ENCODE measurements at regions not wholly inside any gene's neighbourhood (a gene's known extent, or its start where the extent isn't known, plus 50 kb on each side); places are given as distances from the start of the nearest gene placed in this dataset.

DNA sequence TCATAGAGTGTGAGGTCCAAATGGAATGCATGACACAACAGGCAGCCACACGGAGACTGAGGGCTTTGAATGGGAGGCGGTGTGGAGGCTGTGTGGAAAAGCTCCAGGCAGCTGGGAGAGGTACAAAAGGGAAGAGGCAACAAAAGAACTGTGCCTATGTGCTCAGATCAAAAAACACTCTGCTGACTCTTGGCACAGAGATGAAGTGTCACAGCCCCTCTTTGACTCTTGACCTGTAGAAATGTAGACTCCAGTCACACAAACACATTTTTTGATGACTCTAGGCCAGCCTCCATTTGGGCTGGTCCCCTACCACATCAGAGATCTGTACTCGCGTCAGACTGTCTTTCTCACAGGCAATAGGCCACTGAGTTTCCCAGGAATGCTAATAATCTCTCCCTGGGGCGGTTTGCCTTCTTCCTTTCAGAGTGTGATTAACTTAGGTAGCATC, 456.0 kb downstream of the TUSC7 start:
- Mint-ChIP-seq H3K36me3 (ENCODE audit: low read depth, unreplicated experiment) (no peaks in the 10 kb centered on the region), H3K27me3 (ENCODE audit: unreplicated experiment) (no peaks in the 10 kb centered on the region), H3K27ac (ENCODE audit: unreplicated experiment) (no peak overlapping the region), H3K4me3 (ENCODE audit: unreplicated experiment) (no peak overlapping the region), H3K4me1 (ENCODE audit: unreplicated experiment) (peaks cover 5% of the 10 kb centered on the region), H3K9me3 (ENCODE audit: unreplicated experiment) (no peaks in the 10 kb centered on the region)
- TF ChIP-seq, protein P1, sequence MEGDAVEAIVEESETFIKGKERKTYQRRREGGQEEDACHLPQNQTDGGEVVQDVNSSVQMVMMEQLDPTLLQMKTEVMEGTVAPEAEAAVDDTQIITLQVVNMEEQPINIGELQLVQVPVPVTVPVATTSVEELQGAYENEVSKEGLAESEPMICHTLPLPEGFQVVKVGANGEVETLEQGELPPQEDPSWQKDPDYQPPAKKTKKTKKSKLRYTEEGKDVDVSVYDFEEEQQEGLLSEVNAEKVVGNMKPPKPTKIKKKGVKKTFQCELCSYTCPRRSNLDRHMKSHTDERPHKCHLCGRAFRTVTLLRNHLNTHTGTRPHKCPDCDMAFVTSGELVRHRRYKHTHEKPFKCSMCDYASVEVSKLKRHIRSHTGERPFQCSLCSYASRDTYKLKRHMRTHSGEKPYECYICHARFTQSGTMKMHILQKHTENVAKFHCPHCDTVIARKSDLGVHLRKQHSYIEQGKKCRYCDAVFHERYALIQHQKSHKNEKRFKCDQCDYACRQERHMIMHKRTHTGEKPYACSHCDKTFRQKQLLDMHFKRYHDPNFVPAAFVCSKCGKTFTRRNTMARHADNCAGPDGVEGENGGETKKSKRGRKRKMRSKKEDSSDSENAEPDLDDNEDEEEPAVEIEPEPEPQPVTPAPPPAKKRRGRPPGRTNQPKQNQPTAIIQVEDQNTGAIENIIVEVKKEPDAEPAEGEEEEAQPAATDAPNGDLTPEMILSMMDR (IDR thresholded peaks at IDR 0.05; ENCODE audit: unreplicated experiment): no peak
- DNase-seq (ENCODE audit: low spot score): no peak

DNA sequence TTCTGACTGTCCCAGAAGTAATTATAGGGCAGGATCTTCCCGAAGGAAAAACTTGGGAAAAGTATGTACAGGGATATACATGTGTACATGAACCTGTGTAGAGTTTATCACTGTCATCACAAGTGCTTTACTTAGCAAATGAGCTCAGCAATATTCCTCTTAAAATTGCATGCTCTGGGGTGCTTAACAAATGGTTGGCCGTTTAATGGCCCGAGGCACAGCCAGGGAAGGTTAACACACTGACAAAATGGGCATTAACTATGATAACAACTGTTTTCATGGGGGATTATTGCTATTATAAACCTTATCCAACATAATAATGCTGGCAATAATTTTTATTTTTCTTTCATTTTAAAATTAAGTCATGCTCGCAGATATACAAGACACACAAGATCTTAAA, 459.3 kb downstream of the TUSC7 start:
- Mint-ChIP-seq H3K4me1 (ENCODE audit: unreplicated experiment) (peaks cover 5% of the 10 kb centered on the region), H3K27ac (ENCODE audit: unreplicated experiment) (no peak overlapping the region), H3K27me3 (ENCODE audit: unreplicated experiment) (no peaks in the 10 kb centered on the region), H3K4me3 (ENCODE audit: unreplicated experiment) (no peak overlapping the region), H3K36me3 (ENCODE audit: low read depth, unreplicated experiment) (no peaks in the 10 kb centered on the region), H3K9me3 (ENCODE audit: unreplicated experiment) (no peaks in the 10 kb centered on the region)
- TF ChIP-seq, protein P1 (IDR thresholded peaks at IDR 0.05; ENCODE audit: unreplicated experiment): no peak
- DNase-seq (ENCODE audit: low spot score): no peak

DNA sequence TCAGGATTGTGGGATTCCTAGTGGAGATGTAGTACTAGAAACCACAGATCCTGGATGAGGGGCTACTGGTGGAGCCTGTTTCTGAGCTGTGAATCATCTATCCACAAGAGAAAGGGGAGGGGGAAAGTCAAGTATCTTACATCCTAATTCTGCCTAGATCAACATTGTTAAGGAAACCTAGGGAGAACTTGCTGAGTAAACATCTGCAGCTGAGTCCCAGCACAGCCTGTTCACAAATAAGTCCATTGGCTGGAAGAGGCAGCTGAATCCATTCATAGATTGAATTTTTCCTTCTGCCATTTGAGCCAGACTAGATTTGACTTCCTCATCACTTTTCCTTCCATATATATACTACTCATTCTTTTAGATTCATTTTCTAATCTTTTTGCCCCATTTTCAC, 460.5 kb downstream of the TUSC7 start:
- Mint-ChIP-seq H3K4me1 (ENCODE audit: unreplicated experiment) (peaks cover 5% of the 10 kb centered on the region), H3K36me3 (ENCODE audit: low read depth, unreplicated experiment) (no peaks in the 10 kb centered on the region), H3K27ac (ENCODE audit: unreplicated experiment) (no peak overlapping the region), H3K27me3 (ENCODE audit: unreplicated experiment) (no peaks in the 10 kb centered on the region), H3K9me3 (ENCODE audit: unreplicated experiment) (no peaks in the 10 kb centered on the region), H3K4me3 (ENCODE audit: unreplicated experiment) (no peak overlapping the region)
- DNase-seq (ENCODE audit: low spot score): no peak
- TF ChIP-seq, protein P1 (IDR thresholded peaks at IDR 0.05; ENCODE audit: unreplicated experiment): no peak

DNA sequence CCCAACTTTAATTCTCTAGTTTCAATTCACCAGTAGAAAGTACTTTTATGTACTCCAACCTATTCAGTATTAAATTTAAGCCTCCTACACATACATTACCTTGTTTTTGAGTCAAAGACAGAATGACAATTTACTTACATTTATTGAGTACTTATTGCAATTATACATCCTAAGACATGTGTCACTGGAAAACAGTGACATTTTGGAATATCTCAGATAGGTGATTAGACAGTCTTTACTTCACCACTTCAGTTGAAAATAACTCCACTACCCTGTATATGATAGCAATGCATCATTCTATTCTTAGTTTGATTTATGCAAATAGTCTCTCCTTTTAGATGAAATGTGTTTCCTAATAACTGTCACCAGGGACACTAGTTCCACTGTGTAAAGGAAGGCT, 461.5 kb downstream of the TUSC7 start:
- DNase-seq (ENCODE audit: low spot score): no peak
- H3K4me1 Mint-ChIP-seq (ENCODE audit: unreplicated experiment): peaks cover 5% of the 10 kb centered on the region
- H3K36me3 Mint-ChIP-seq (ENCODE audit: low read depth, unreplicated experiment): no peaks in the 10 kb centered on the region
- H3K9me3 Mint-ChIP-seq (ENCODE audit: unreplicated experiment): no peaks in the 10 kb centered on the region
- no peaks in the 10 kb centered on the region for H3K27me3 Mint-ChIP-seq (ENCODE audit: unreplicated experiment)
- no peak overlapping the region for H3K4me3 Mint-ChIP-seq (ENCODE audit: unreplicated experiment)
- TF ChIP-seq, protein P1 (IDR thresholded peaks at IDR 0.05; ENCODE audit: unreplicated experiment): no peak
- H3K27ac Mint-ChIP-seq (ENCODE audit: unreplicated experiment): no peak overlapping the region

DNA sequence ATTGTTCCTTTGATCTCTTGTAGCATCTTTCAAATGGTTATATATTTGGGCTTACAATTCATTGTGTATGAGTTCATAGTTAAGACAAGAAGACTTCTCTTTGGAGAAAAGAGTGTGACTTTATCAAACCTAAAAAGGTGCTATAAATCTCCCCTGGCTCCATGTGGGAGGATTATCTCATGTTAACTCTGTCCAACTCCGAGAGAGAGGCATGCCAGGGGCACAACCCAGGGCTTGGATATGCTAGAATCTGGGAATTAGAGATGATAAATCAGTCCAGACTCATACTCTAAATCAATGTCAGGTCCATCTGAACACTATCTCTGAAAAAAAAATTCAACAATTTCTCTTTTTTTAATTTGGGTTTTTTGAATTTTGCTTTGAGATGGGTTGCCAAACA, 462.8 kb downstream of the TUSC7 start:
- DNase-seq (ENCODE audit: low spot score): no peak
- Mint-ChIP-seq H3K9me3 (ENCODE audit: unreplicated experiment) (no peaks in the 10 kb centered on the region), H3K36me3 (ENCODE audit: low read depth, unreplicated experiment) (no peaks in the 10 kb centered on the region), H3K27me3 (ENCODE audit: unreplicated experiment) (no peaks in the 10 kb centered on the region), H3K4me1 (ENCODE audit: unreplicated experiment) (peaks cover 5% of the 10 kb centered on the region), H3K4me3 (ENCODE audit: unreplicated experiment) (no peak overlapping the region), H3K27ac (ENCODE audit: unreplicated experiment) (no peak overlapping the region)
- TF ChIP-seq, protein P1 (IDR thresholded peaks at IDR 0.05; ENCODE audit: unreplicated experiment): no peak
